ENCODE measurements at regions not wholly inside any gene's neighbourhood (a gene's known extent, or its start where the extent isn't known, plus 50 kb on each side); places are given as distances from the start of the nearest gene placed in this dataset.

- TF ChIP-seq POLR2AphosphoS5 (IDR thresholded peaks at IDR 0.05) (no peak), POLR2A (IDR thresholded peaks at IDR 0.05) (no peak), CTCF (IDR thresholded peaks at IDR 0.05) (no peak)
- intact Hi-C loops (cut with DNase I): no loop called here
- H3K4me1 ChIP-seq (replicated peaks): no peaks in the 10 kb centered on the region
- no peaks in the 10 kb centered on the region for H3K9me3 ChIP-seq
- H3K27me3 ChIP-seq (replicated peaks; ENCODE audit: insufficient read depth): no peaks in the 10 kb centered on the region
- H3K36me3 ChIP-seq: no peaks in the 10 kb centered on the region
- H3K27ac ChIP-seq: no peak overlapping the region
- no peak overlapping the region for H3K4me3 ChIP-seq
- no peak for DNase-seq (ENCODE audit: low spot score)
These were observed 638.1 kb downstream of the EFNA5 start for GRCh38 chr5:107032629-107033028.

- Histone ChIP-seq H3K27ac (no peak overlapping the region), H3K27me3 (replicated peaks; ENCODE audit: insufficient read depth) (no peaks in the 10 kb centered on the region), H3K4me1 (replicated peaks) (no peaks in the 10 kb centered on the region), H3K9me3 (no peaks in the 10 kb centered on the region), H3K36me3 (no peaks in the 10 kb centered on the region), H3K4me3 (no peak overlapping the region)
- no peak for TF ChIP-seq POLR2AphosphoS5 (IDR thresholded peaks at IDR 0.05)
- TF ChIP-seq CTCF (IDR thresholded peaks at IDR 0.05): no peak
- TF ChIP-seq POLR2A (IDR thresholded peaks at IDR 0.05): no peak
- DNase-seq (ENCODE audit: low spot score): no peak
- 95% methylated on average over 2 of the region's 2 CpGs for WGBS
- intact Hi-C loops (cut with DNase I): no loop called here
These were observed 641.8 kb downstream of the EFNA5 start for GRCh38 chr5:107028938-107029337.

- WGBS: 61% methylated on average over 3 of the region's 3 CpGs
- H3K4me1 ChIP-seq (replicated peaks): no peaks in the 10 kb centered on the region
- no peaks in the 10 kb centered on the region for H3K27me3 ChIP-seq (replicated peaks; ENCODE audit: insufficient read depth)
- no peaks in the 10 kb centered on the region for H3K9me3 ChIP-seq
- no peak overlapping the region for H3K4me3 ChIP-seq
- H3K36me3 ChIP-seq: no peaks in the 10 kb centered on the region
- no peak for DNase-seq (ENCODE audit: low spot score)
- intact Hi-C loops (cut with DNase I): no loop called here
- no peak overlapping the region for H3K27ac ChIP-seq
- TF ChIP-seq POLR2AphosphoS5 (IDR thresholded peaks at IDR 0.05): no peak
- no peak for TF ChIP-seq CTCF (IDR thresholded peaks at IDR 0.05)
- no peak for TF ChIP-seq POLR2A (IDR thresholded peaks at IDR 0.05)
These were observed 644.8 kb downstream of the EFNA5 start for GRCh38 chr5:107025712-107026497.

GRCh38 chr5:107023732-107024131 is 647.0 kb downstream of the EFNA5 start:
- Histone ChIP-seq H3K27me3 (replicated peaks; ENCODE audit: insufficient read depth) (no peaks in the 10 kb centered on the region), H3K4me3 (no peak overlapping the region), H3K36me3 (no peaks in the 10 kb centered on the region), H3K9me3 (no peaks in the 10 kb centered on the region), H3K27ac (no peak overlapping the region), H3K4me1 (replicated peaks) (no peaks in the 10 kb centered on the region)
- TF ChIP-seq POLR2AphosphoS5 (IDR thresholded peaks at IDR 0.05) (no peak), CTCF (IDR thresholded peaks at IDR 0.05) (no peak), POLR2A (IDR thresholded peaks at IDR 0.05) (no peak)
- no peak for DNase-seq (ENCODE audit: low spot score)
- intact Hi-C loops (cut with DNase I): no loop called here

GRCh38 chr5:107021575-107021974 is 649.2 kb downstream of the EFNA5 start:
- no peaks in the 10 kb centered on the region for H3K27me3 ChIP-seq (replicated peaks; ENCODE audit: insufficient read depth)
- no peak overlapping the region for H3K4me3 ChIP-seq
- no peak overlapping the region for H3K27ac ChIP-seq
- intact Hi-C loops (cut with DNase I): no loop called here
- H3K9me3 ChIP-seq: no peaks in the 10 kb centered on the region
- no peaks in the 10 kb centered on the region for H3K36me3 ChIP-seq
- TF ChIP-seq POLR2A (IDR thresholded peaks at IDR 0.05) (no peak), CTCF (IDR thresholded peaks at IDR 0.05) (no peak), POLR2AphosphoS5 (IDR thresholded peaks at IDR 0.05) (no peak)
- no peaks in the 10 kb centered on the region for H3K4me1 ChIP-seq (replicated peaks)
- 95% methylated on average over 2 of the region's 2 CpGs for WGBS
- no peak for DNase-seq (ENCODE audit: low spot score)
